ENCODE measurements at regions not wholly inside any gene's neighbourhood (a gene's known extent, or its start where the extent isn't known, plus 50 kb on each side); places are given as distances from the start of the nearest gene placed in this dataset.
"Not testable (repeated sequence)": the region's sequence is repeated elsewhere in the genome, so short reads cannot be mapped to it uniquely, and the experiment has no call there.

DNA sequence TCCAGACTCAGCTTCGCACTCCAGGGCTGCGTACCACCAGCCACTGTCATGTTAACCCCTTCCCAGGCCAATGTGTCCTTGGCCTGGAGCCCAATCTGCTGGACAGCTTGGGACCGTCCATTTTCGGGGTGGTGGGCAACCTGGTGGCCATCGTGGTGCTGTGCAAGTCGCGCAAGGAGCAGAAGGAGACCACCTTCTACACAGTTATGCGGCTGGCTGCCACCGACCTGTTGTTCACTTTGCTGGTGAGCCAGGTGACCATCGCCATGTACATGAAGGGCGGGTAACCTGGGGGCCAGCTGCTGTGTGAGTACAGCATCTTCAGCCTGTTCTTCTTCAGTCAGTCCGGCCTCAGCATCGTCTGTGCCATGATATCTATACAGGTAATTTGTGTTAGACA is 90.3 kb upstream of the ZNG1F start:
- H3K4me3 ChIP-seq (ENCODE audit: low read length); DNase-seq (ENCODE audit: low read depth, low spot score): not testable (repeated sequence)

GRCh38 chr9:41279033-41279432 is 89.9 kb upstream of the ZNG1F start:
- not testable (repeated sequence) for DNase-seq (ENCODE audit: low read depth, low spot score); H3K4me3 ChIP-seq (ENCODE audit: low read length)

GRCh38 chr9:41273549-41274267 is 84.6 kb upstream of the ZNG1F start:
- DNase-seq (ENCODE audit: low read depth, low spot score), result peak; percentile 70

DNA sequence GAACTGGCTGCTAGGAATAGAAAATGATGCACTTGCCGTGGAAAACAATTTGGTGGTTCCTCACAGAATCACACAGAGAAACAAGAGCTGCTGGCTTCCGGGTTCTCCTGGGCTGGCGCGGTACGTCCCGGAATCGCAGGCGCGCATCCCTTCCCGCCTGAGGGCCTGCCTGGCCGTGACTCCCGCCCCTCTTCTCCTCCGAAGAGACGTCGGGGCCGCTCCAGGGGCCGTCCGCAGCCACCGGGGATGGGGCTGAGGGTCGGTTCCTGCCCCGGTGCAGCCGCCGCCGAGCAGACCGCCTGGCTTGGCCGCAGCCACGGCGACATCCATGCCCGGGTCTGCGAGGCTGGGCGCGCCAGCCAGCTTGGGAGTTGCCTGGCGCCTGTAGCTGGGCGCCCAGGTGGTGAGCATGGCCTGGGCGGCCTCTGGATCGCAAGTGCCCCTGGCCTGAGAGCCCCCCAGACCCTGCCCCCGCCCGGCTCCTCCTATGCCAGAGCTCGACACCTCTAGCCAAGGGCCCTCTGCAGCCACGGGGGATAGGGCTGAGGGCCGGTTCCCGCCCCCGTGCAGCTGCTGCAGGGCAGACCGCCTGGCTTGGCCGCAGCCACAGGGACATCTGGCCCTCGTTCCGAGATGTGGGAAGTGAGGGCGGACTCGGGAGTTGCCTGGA is 83.9 kb upstream of the ZNG1F start:
- peak overlapping the region; percentile 31; the same call in 1 of the 2 replicates for H3K4me3 ChIP-seq (ENCODE audit: low read length)
- not testable (repeated sequence) for DNase-seq (ENCODE audit: low read depth, low spot score)

More at GRCh38 chr9:41273549-41274267, 84.6 kb upstream of the ZNG1F start:
- H3K4me3 ChIP-seq (ENCODE audit: low read length), result peak overlapping the region; percentile 47

DNA sequence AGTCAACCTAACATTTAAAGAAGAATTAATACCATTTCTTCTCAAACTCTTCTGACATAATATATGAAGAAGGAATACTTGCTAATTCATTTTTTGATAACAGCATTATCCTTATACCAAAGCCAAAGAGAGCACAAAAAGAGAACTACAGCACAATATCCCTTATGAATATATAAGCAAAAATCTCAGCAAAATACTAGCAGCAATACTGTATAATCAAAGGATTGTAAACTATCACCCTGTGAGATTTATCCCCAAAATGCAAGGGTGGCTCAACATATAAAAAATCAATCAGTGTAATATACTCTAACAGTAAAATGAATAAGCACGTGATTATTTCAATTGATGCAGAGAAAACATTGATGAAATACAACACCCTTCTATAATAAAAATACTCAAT is 81.9 kb upstream of the ZNG1F start:
- H3K4me3 ChIP-seq (ENCODE audit: low read length); DNase-seq (ENCODE audit: low read depth, low spot score): not testable (repeated sequence)

- not testable (repeated sequence) for DNase-seq (ENCODE audit: low read depth, low spot score)
These were observed 80.4 kb upstream of the ZNG1F start for GRCh38 chr9:41269471-41269870.

DNA sequence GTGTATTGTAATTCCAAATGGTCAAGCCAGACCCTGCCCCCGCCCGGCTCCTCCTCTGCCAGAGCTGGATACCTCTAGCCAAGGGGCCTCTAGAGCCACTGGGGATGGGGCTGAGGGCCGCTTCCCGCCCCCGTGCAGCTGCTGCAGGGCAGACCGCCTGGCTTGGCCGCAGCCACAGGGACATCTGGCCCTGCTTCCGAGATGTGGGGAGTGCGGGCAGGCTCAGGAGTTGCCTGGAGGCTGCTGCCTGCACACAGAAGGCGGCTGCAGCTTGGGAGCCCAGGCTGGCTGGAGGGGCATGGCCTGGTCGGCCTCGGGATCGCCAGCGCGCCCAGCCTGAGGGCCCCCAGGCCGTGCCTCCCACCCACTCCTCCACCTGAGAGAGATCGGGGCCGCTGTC is 79.9 kb upstream of the ZNG1F start:
- not testable (repeated sequence) for DNase-seq (ENCODE audit: low read depth, low spot score); H3K4me3 ChIP-seq (ENCODE audit: low read length)

More at GRCh38 chr9:41269471-41269870, 80.4 kb upstream of the ZNG1F start:
- not testable (repeated sequence) for H3K4me3 ChIP-seq (ENCODE audit: low read length)

DNA sequence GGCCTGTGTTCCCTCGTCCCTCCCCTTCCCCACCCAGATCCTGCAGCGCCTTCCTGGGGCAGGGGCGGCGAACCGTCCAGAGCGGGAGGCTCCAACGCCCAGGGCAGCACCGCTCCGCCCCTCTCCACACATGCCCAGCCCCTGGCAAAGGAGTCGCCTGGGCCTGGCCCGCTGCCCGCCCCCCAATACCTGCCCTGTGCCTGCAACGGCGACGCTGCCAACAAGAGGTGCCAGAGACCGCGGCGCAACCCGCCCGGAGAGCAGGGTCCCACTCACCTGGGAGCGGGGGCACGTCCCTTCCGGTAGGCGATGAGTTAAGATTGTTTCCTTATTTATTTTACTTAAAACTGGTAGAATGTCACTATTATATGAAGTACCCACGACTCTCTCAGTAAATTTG is 77.5 kb upstream of the ZNG1F start:
- not testable (repeated sequence) for H3K4me3 ChIP-seq (ENCODE audit: low read length); DNase-seq (ENCODE audit: low read depth, low spot score)

DNA sequence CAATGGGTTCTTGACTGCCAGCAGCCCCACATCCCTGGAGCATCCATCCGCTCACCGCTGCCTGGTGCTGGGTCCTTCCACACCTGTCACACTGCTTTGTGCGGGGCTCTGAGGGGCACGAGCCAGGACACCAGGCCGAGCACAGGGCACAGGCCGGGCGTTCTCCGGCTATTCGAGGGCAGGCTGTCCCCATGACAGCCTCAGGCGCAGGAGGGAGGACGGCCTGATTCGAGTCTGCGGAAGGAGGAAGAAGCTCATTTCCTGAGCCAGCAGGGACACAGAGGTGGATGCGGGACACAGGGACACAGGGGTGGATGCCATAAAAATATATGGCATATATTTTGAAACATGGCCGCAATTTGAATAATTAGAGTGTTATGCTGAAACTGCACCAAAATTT is 76.9 kb upstream of the ZNG1F start:
- not testable (repeated sequence) for DNase-seq (ENCODE audit: low read depth, low spot score); H3K4me3 ChIP-seq (ENCODE audit: low read length)

GRCh38 chr9:41251973-41252372 is 62.9 kb upstream of the ZNG1F start:
- not testable (repeated sequence) for H3K4me3 ChIP-seq (ENCODE audit: low read length); DNase-seq (ENCODE audit: low read depth, low spot score)

DNA sequence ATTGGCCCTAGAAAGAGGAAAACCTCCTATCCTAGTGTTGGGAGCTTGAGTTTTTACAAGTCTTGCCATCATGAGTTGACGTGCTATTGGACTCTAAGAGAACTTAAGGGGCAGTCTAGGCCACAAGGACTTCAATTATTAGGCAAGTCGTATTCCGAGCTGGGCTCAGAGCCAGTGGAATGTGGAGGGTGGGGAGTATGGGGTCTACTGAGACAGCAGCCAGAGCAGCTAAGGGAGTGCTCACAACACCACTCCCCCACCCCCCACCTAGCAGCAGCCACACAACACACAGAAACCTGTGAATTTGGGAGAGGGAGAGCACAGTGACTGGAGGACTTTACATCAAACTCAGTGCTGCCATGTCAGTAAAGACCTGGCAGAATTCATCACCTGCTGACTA is 62.0 kb upstream of the ZNG1F start:
- not testable (repeated sequence) for DNase-seq (ENCODE audit: low read depth, low spot score); H3K4me3 ChIP-seq (ENCODE audit: low read length)

GRCh38 chr9:41246702-41247101 is 57.6 kb upstream of the ZNG1F start:
- not testable (repeated sequence) for H3K4me3 ChIP-seq (ENCODE audit: low read length); DNase-seq (ENCODE audit: low read depth, low spot score)

All from Jurkat, Clone E6-1 (cell line).